Stomach smooth muscle (tissue), 2 donors: ENCODE measurements at regions not wholly inside any gene's neighbourhood (a gene's known extent, or its start where the extent isn't known, plus 50 kb on each side); places are given as distances from the start of the nearest gene placed in this dataset.
"Not testable (repeated sequence)": the region's sequence is repeated elsewhere in the genome, so short reads cannot be mapped to it uniquely, and the experiment has no call there.

Experiments used
- H3K27ac ChIP-seq: one replicate; pipeline ENCODE4 v1.7.0; 2013; ENCODE audit warnings: mild to moderate bottlenecking, low read length, inconsistent platforms
- H3K27me3 ChIP-seq, 2 donors: one replicate each; pipeline ENCODE4 v1.7.0; 2013; ENCODE audit warnings: low read length in 2 of 2; ENCODE audit not compliant: insufficient read depth in 2 of 2, control insufficient read depth in 1 of 2
- H3K36me3 ChIP-seq, 2 donors: one replicate each; pipeline ENCODE4 v1.7.0; 2013; ENCODE audit warnings: low read length in 2 of 2; ENCODE audit not compliant: control insufficient read depth in 2 of 2, insufficient read depth in 2 of 2
- H3K4me1 ChIP-seq: one replicate; pipeline ENCODE4 v1.7.0; 2013; ENCODE audit warnings: low read length; ENCODE audit not compliant: control insufficient read depth, insufficient read depth
- H3K4me3 ChIP-seq, 2 donors: one replicate each; pipeline ENCODE4 v1.7.0; 2013; ENCODE audit warnings: low read length in 2 of 2
- H3K9ac ChIP-seq, 2 donors: one replicate each; pipeline ENCODE4 v1.7.0; 2013; ENCODE audit warnings: low read length in 2 of 2, mild to moderate bottlenecking in 1 of 2
- H3K9me3 ChIP-seq, 2 donors: one replicate each; pipeline ENCODE4 v1.7.0; 2013; ENCODE audit warnings: low read length in 2 of 2; ENCODE audit not compliant: control insufficient read depth in 2 of 2
- donor health status: healthy.
- donor health status: Pancreatic carcinoma.

- Histone ChIP-seq H3K27ac (no peak overlapping the region), H3K9me3 (no peaks in the 10 kb centered on the region), H3K4me3 (no peak overlapping the region), H3K36me3 (no peaks in the 10 kb centered on the region), H3K4me1 (no peaks in the 10 kb centered on the region), H3K9ac (no peak overlapping the region), H3K27me3 (no peaks in the 10 kb centered on the region)
Observed at GRCh38 chr7:8881916-8882315, 448.5 kb downstream of the NXPH1 start.

- Histone ChIP-seq H3K27ac (no peak overlapping the region), H3K4me3 (no peak overlapping the region), H3K4me1 (no peaks in the 10 kb centered on the region), H3K27me3 (no peaks in the 10 kb centered on the region), H3K9ac (no peak overlapping the region), H3K36me3 (no peaks in the 10 kb centered on the region), H3K9me3 (no peaks in the 10 kb centered on the region)
Observed at GRCh38 chr7:8885480-8886000, 452.1 kb downstream of the NXPH1 start.

GRCh38 chr7:8890346-8890745 is 456.9 kb downstream of the NXPH1 start:
- not testable (repeated sequence) for H3K4me1 ChIP-seq, H3K4me3 ChIP-seq, H3K27ac ChIP-seq, H3K9ac ChIP-seq, H3K27me3 ChIP-seq, H3K36me3 ChIP-seq, H3K9me3 ChIP-seq

- Histone ChIP-seq H3K9me3 (no peaks in the 10 kb centered on the region), H3K4me1 (no peaks in the 10 kb centered on the region), H3K9ac (no peak overlapping the region), H3K27me3 (no peaks in the 10 kb centered on the region), H3K36me3 (no peaks in the 10 kb centered on the region), H3K4me3 (no peak overlapping the region), H3K27ac (no peak overlapping the region)
Observed at GRCh38 chr7:8893775-8894174, 460.4 kb downstream of the NXPH1 start.

GRCh38 chr7:8906396-8907075 is 473.1 kb downstream of the NXPH1 start:
- Histone ChIP-seq H3K9me3 (no peaks in the 10 kb centered on the region), H3K27me3 (no peaks in the 10 kb centered on the region), H3K4me1 (no peaks in the 10 kb centered on the region), H3K4me3 (no peak overlapping the region), H3K27ac (no peak overlapping the region), H3K36me3 (no peaks in the 10 kb centered on the region), H3K9ac (no peak overlapping the region)

- H3K36me3 ChIP-seq: no peaks in the 10 kb centered on the region
- no peaks in the 10 kb centered on the region for H3K27me3 ChIP-seq
- no peaks in the 10 kb centered on the region for H3K4me1 ChIP-seq
- H3K9ac ChIP-seq: no peak overlapping the region
- no peak overlapping the region for H3K27ac ChIP-seq
- H3K9me3 ChIP-seq: no peaks in the 10 kb centered on the region
- H3K4me3 ChIP-seq: no peak overlapping the region
Observed at GRCh38 chr7:8908889-8909288, 475.5 kb downstream of the NXPH1 start.

GRCh38 chr7:8913682-8914081 is 480.3 kb downstream of the NXPH1 start:
- no peaks in the 10 kb centered on the region for H3K4me1 ChIP-seq

GRCh38 chr7:8921807-8922206 is 488.4 kb downstream of the NXPH1 start:
- Histone ChIP-seq H3K27me3 (no peaks in the 10 kb centered on the region), H3K9me3 (no peaks in the 10 kb centered on the region), H3K36me3 (no peaks in the 10 kb centered on the region), H3K4me1 (no peaks in the 10 kb centered on the region), H3K9ac (no peak overlapping the region), H3K27ac (no peak overlapping the region), H3K4me3 (no peak overlapping the region)

More at GRCh38 chr7:8913682-8914081, 480.3 kb downstream of the NXPH1 start:
- Histone ChIP-seq H3K27ac (no peak overlapping the region), H3K36me3 (no peaks in the 10 kb centered on the region), H3K4me3 (no peak overlapping the region), H3K9ac (no peak overlapping the region), H3K27me3 (no peaks in the 10 kb centered on the region), H3K9me3 (no peaks in the 10 kb centered on the region)

- no peak overlapping the region for H3K9ac ChIP-seq
- no peaks in the 10 kb centered on the region for H3K36me3 ChIP-seq
- no peaks in the 10 kb centered on the region for H3K4me1 ChIP-seq
- H3K27ac ChIP-seq: no peak overlapping the region
- H3K9me3 ChIP-seq: no peaks in the 10 kb centered on the region
- no peak overlapping the region for H3K4me3 ChIP-seq
- no peaks in the 10 kb centered on the region for H3K27me3 ChIP-seq
Observed at GRCh38 chr7:8922726-8923125, 489.3 kb downstream of the NXPH1 start.

GRCh38 chr7:8923164-8923806 is 489.9 kb downstream of the NXPH1 start:
- Histone ChIP-seq H3K9me3 (no peaks in the 10 kb centered on the region), H3K4me3 (no peak overlapping the region), H3K27me3 (no peaks in the 10 kb centered on the region), H3K9ac (no peak overlapping the region), H3K27ac (no peak overlapping the region), H3K36me3 (no peaks in the 10 kb centered on the region), H3K4me1 (no peaks in the 10 kb centered on the region)
